ENCODE measurements at regions not wholly inside any gene's neighbourhood (a gene's known extent, or its start where the extent isn't known, plus 50 kb on each side); places are given as distances from the start of the nearest gene placed in this dataset.
"Not testable (repeated sequence)": the region's sequence is repeated elsewhere in the genome, so short reads cannot be mapped to it uniquely, and the experiment has no call there.

DNA sequence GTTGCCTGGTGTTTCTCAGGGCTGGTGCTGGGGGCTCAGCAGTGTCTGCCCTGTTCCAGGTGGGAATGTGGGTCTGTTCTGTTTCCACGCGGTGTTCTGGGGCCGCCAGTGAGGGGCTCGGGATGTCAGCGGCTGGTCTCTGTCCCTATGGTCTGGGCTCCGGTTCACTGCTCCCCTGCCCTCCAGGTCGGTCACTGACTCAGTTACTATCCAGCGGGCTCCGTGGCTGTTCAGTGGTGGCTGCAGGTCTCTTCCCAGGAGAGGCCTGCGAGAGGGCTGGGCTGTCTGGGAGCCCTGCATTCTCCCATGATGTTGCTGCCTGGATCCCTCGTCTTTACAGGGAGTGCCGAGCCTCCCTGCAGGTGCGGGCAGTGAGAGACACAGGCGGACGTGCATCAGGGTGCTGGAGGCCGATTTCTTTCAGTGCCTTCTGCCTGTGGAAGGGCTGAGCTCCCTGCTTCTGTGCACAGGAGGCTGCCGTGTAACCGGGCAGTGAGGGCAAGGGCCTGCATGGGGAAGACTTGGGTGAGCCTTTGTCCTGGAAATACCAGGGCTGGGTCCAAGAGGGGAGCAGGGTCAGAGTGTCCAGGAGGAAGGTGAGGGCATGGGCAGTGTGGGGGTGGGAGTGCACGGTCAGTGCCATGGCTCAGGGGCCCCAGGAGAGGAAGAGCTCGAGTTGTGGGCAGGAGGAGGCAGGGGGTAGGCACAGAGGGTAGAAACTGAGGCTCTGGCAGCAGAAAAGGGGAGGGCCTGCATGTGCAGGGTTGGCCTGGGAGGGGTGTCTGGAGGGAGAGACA lies 391.0 kb downstream of the TMEM121 start:
- peaks cover 51 to 98% of the 10 kb centered on the region in 2 experiments; a peak in 3 of 4 replicates for H3K9me3 ChIP-seq (ENCODE audit: insufficient read depth in 2 of 2, low read depth in 1 of 2, low read length in 1 of 2)
- H3K56ac ChIP-seq (replicated peaks; ENCODE audit: insufficient read length, low read depth, low read length); H2BK20ac ChIP-seq (ENCODE audit: low read length); H3K4ac ChIP-seq (replicated peaks; ENCODE audit: insufficient read length, low read depth, low read length); H2BK120ac ChIP-seq (replicated peaks; ENCODE audit: low read depth, low read length); H3K27me3 ChIP-seq (replicated peaks in 1 of 4; ENCODE audit: control insufficient read depth in 3 of 4, extremely low read depth in 1 of 4, insufficient read depth in 3 of 4, low read length in 3 of 4); H3K23ac ChIP-seq (ENCODE audit: insufficient read length); H3K4me3 ChIP-seq (ENCODE audit: extremely low read depth in 1 of 4, insufficient read depth in 2 of 4, low read depth in 3 of 4, low read length in 4 of 4); CTCF ChIA-PET (ENCODE audit: partially characterized antibody); POLR2A ChIA-PET (ENCODE audit: partially characterized antibody); H4K91ac ChIP-seq (replicated peaks; ENCODE audit: insufficient read length, low read length); H4K8ac ChIP-seq (ENCODE audit: extremely low read depth, insufficient read depth, low read length); H2AK5ac ChIP-seq (ENCODE audit: low read depth, low read length); H3K79me2 ChIP-seq (ENCODE audit: control insufficient read depth in 1 of 2, insufficient read depth in 2 of 2, low read length in 2 of 2); H3K4me2 ChIP-seq (ENCODE audit: insufficient read depth in 1 of 2, low read depth in 2 of 2, low read length in 2 of 2); H3K27ac ChIP-seq (ENCODE audit: low read depth, low read length); H4K20me1 ChIP-seq (replicated peaks in 1 of 2; ENCODE audit: control insufficient read depth in 1 of 2, insufficient read depth in 2 of 2, low read length in 2 of 2); H2AFZ ChIP-seq (ENCODE audit: low read length); H3K36me3 ChIP-seq (ENCODE audit: control insufficient read depth in 2 of 4, insufficient read depth in 4 of 4, low read length in 3 of 4); H3K23me2 ChIP-seq (ENCODE audit: low read depth, low read length); H3K14ac ChIP-seq (ENCODE audit: insufficient read length); H3K18ac ChIP-seq (ENCODE audit: extremely low read depth, low read length); H3K9ac ChIP-seq (replicated peaks in 1 of 4; ENCODE audit: extremely low read depth in 1 of 4, low read depth in 3 of 4, low read length in 3 of 4); FAIRE-seq; H2BK15ac ChIP-seq (ENCODE audit: low read length); H2BK12ac ChIP-seq (ENCODE audit: low read depth, low read length); DNase-seq (ENCODE audit: low read depth in 1 of 2, low spot score in 2 of 2); H3K79me1 ChIP-seq (ENCODE audit: low read depth, low read length); H2BK5ac ChIP-seq (ENCODE audit: low read depth, low read length); H3K4me1 ChIP-seq (replicated peaks in 1 of 4; ENCODE audit: control insufficient read depth in 3 of 4, insufficient read depth in 4 of 4, low read length in 3 of 4); H4K5ac ChIP-seq (ENCODE audit: insufficient read length, low read depth, low read length): not testable (repeated sequence)
- WGBS, 2 experiments (ENCODE audit: extremely low coverage in 1 of 2, insufficient coverage in 1 of 2, insufficient read length in 1 of 2, insufficient replicate concordance in 2 of 2, low coverage in 1 of 2, low lambda C conversion rate in 2 of 2, missing lambda C conversion rate in 1 of 2): 77% methylated on average over 12 of the region's 20 CpGs; no CpG with 5 or more reads in 1 of the 2 experiments
- 0 out of 2 replicates have a peak, but pooled peaks have one; percentile 23 for TF ChIP-seq CBX5 (IDR thresholded peaks at IDR 0.05; ENCODE audit: low read depth, low read length)

All from H1 (cell line).